HG03378 (cell line): ENCODE measurements at regions not wholly inside any gene's neighbourhood (a gene's known extent, or its start where the extent isn't known, plus 50 kb on each side); places are given as distances from the start of the nearest gene placed in this dataset.
"Not testable (repeated sequence)": the region's sequence is repeated elsewhere in the genome, so short reads cannot be mapped to it uniquely, and the experiment has no call there.

ENCODE experiments used
- ATAC-seq: cut with Tn5 transposase; IDR thresholded peaks from one replicate; pipeline ENCODE4 v1.9.1; 2021; ENCODE audit warnings: mild to moderate bottlenecking, moderate library complexity; ENCODE audit not compliant: unreplicated experiment

- ATAC-seq: no peak
These were observed 2519.6 kb downstream of the ARAP2 start for GRCh38 chr4:33724685-33725084.

GRCh38 chr4:33725861-33726260 is 2518.5 kb downstream of the ARAP2 start:
- no peak for ATAC-seq

DNA sequence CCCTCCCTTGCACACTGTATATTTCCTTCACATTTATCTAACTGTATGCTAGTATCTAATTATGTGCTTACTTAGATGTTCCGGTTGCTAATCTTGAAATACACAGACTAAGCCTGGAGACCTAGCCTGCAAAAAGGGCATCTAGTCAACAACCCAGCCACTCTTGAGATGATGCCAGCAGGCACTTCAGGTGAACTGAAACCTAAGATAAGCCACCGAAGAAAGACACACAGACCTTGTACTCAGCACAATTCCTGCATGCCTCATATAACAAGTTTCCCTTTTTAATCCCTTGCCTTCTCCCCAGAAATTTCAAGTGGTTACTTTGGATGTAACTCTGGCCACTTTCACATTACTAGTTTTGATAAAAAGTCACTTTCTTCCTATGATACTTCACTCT is 2506.6 kb downstream of the ARAP2 start:
- no peak for ATAC-seq

DNA sequence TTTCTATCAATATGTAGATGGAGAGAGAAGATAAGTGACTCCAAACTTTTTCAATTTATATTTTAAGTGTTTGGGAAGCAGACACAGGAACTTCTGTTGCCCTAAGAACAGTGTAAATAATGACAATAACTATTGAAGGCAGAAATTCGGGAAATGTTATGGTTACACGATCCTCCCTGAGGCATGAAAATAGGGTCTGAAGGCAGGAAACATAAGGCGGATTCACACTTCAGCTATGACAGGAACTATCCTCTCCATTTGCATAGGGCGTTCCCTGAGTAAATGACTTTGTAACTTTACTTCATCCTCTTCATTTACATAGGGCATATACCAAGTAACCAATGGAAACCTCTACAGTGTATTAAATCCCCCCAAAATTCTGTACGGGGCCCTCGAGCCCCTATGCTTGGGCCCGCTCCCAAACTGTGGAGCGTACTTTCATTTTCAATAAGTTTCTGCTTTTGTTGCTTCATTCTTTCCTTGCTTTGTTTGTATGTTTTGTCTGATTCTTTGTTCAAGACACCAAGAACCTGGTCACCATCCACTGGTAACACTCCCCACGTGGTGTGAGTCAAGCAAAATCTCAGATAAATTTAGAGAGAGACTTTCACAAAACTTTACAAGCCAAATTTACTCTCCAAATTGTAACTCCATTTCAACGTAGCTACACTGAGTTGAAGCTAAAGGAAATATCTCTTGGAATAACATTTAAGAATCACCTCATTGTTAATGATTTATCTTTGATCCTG is 2504.3 kb downstream of the ARAP2 start:
- no peak for ATAC-seq

- not testable (repeated sequence) for ATAC-seq
These were observed 2503.4 kb downstream of the ARAP2 start for GRCh38 chr4:33740871-33741270.

DNA sequence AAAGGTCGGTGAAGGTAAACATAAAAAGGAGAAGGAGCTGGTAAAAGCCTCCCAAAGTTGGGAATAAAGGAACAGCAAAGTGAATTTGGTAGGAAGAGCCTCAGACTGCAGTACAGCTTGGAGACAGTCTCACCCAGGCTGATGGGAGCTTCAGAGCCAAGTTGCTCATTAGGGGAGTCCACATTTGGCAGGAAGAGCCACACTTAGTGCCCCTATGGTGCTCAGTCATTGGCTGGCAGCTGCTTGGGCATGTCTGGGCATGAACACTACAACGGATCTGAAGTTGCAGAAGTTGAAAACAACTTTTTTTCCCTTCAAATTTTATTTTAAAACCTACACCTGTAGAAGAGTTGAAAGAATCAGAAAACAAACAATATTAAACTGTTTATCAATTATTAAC is 2497.3 kb downstream of the ARAP2 start:
- ATAC-seq: peak; percentile 64

- no peak for ATAC-seq
These were observed 2493.3 kb downstream of the ARAP2 start for GRCh38 chr4:33751050-33751449.

DNA sequence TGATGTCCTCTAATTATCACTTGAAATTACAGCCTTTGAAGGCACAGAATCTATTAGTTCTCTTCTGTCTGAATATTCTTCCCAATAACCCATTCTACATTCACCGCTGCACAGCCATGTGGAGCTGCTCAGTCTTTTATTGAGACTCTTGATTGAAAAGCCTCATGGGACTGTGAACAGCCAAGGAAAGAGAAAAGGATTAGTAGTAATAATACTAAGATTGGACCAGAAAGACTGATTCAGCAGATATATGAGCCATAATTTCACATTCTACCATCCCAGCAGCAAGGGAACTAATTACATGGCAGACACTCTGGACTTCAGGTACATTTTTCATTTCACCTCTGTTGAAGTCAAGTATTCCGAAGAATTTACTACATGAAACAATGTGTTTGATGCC is 2471.7 kb downstream of the ARAP2 start:
- no peak for ATAC-seq

DNA sequence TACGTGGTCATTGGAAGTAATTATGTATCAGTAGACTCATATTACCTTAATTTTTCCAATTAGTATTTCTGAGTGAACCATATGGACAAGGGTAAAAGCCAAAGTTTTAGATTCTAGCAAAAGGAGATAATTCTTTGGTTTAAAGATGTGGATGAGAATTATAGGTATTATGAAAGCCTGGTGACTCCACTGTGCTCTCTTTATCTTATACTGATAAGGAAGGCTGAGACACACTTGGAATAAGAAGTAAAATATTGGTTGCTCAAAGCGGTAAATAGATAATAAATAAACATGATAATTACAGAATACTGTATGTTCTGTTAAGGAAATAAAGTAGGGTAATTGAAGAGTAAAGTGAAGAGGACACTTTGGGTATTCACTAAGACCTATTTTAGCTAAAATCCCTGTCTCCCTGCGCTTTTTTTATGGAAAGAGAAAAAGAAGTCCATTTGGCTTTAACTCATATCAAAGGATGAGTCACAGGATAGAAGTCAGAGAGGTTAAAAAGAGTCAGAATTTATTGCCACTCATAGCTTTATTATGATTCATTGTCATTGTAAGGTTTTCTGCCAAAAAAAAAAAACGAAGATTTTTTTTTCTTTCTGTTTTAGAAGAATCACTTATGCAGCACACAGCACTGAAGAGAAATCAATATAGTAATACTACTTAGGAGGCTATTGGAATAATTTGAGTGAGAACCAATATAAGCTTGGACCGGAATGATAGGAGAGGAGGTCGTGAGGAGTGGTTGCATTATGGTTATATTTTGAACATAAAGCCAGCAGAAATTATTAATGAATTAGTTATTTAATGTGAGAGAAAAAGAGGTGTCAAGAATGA is 2463.1 kb downstream of the ARAP2 start:
- no peak for ATAC-seq

GRCh38 chr4:33785843-33786242 is 2458.5 kb downstream of the ARAP2 start:
- ATAC-seq: no peak

DNA sequence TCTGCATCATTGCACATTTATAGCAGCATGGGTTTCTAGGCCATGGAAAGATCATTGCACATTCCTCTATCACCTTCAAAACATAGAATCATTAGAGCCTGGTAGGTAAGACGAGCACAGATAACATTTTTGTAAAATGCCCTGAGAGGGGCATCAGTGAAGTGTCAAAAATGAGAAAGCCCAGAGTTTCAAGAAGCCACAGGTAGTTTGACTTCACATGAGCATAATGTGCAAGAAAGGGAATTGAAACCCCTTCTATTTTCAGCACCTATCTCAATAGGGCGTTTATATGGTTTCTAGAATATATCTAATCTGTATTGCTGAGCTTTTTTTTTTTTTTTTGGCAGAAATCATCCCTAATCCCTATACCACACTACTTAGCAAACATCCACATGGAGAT is 2441.7 kb downstream of the ARAP2 start:
- ATAC-seq: no peak

DNA sequence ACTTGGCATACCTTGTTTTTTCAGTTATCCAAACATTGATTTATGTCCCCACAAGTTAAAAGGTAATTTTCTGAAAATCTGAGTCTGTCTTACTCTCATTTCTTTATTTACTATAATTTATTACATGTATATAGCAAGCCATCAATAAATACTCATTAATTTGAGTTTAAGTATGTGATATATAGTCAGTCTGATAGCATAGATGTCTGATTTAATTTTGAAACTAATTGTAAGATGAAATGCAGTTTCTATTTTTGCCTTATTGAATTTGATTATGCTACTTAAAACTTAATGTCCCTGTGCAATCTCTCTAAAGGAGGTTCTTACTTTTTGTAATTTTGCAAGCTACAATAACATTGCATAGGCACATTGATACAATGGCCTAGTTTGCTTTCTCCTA is 2418.6 kb downstream of the ARAP2 start:
- ATAC-seq: no peak

DNA sequence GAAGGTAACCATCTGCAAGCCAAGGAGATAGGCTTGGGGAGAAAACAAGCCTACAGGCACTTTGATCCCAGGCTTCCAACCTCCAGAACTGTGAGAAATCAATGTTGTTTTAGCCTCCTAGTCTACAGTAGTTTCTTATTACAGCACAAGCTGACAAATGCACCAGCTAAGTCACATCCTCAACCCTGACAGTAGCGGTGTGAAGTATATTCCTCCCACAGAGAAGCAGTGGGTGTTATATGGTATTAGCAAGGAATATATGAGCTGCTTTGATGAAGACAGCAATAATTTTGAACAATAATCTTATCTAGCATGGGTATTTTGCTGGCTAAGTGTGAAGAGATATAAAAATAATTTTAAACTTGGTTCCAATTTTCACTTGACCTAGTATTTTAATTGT is 2415.0 kb downstream of the ARAP2 start:
- not testable (repeated sequence) for ATAC-seq

GRCh38 chr4:33831442-33832066 is 2412.8 kb downstream of the ARAP2 start:
- no peak for ATAC-seq

DNA sequence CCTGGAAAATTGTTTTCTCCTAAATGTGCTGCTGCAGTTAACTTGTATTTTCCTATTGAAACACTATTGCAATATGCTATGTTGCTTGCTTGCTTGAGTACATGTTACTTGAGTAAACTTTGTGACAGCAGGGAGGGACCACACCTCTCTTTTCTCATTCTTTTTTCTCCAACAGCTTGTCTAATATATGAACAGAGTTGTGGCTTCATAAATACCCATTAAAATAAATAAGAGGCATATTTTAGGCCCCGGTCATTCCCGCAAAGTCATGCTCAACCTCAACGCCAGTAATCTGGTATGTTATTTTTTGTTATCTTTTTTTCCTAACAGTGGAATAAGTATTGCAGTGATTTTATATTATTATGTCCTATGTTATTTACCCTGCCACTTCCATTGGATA is 2408.6 kb downstream of the ARAP2 start:
- not testable (repeated sequence) for ATAC-seq

- no peak for ATAC-seq
These were observed 2407.1 kb downstream of the ARAP2 start for GRCh38 chr4:33837043-33837838.

GRCh38 chr4:33841120-33841519 is 2403.2 kb downstream of the ARAP2 start:
- no peak for ATAC-seq

DNA sequence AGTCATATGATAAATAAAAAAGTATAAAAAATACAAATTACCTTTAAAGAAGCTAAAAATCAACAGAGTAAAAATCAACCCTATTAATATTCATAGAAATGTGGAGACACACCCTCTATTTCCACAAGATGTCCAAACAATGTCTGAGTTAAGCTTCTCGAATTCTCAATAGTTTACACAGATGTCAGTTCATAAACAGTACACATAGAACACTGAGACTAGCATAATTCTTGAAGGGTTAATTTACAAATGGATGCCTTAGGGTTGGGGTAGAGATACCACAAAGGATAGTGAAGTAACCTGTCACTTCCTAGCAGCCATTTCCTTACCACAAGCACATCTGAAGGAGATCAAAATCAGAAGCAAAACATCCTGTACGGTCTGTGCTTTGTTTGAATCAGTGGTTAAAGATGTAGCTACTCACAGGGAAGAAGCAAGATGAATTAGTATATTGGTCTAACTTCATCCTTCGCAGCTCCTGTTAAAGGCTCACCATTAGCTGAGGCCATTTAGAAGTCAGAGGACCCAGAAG is 2393.9 kb downstream of the ARAP2 start:
- ATAC-seq: no peak

DNA sequence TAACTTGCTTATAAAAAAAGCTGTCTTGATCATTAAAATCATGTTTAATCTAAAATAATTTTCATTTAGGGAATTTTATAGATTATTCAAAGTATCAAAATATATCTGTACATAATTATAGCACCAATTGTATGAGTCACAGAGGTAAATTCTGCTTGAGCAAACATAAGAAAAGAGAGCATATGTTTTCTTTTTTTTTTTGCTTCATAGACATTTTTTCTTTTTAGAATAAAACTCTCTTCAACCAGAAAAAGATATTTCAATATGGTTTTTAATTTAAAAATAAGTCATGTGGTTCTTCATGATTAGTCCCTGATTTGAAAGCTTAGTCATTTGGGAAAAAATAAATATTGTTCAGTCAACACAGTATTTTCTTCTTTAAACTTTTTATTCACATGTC is 2390.6 kb downstream of the ARAP2 start:
- not testable (repeated sequence) for ATAC-seq

GRCh38 chr4:33864290-33864859 is 2379.9 kb downstream of the ARAP2 start:
- ATAC-seq: no peak
